ENCODE measurements at regions not wholly inside any gene's neighbourhood (a gene's known extent, or its start where the extent isn't known, plus 50 kb on each side); places are given as distances from the start of the nearest gene placed in this dataset.

DNA sequence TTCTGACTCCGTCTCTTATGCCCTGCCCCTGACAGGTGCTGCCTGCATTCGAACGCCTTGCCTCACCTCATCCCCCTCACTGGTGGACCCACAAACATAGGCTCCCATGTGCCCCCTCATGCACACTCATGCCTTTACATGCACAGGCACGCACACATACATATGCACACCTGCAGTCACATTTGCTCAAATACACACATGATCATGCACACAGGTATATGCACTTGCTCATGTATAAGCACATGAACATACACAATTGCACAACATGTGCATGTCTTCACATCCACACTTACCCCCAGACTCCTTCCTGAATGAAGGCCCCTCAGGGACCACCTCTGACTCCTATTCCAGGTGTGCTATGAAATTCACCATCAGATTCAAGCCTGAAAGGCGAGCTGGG is 506.9 kb downstream of the PTPRU start:
- BruUV-seq (replicated peaks): no TSS peak
- ATAC-seq (no peak), DNase-seq (ENCODE audit: low read depth, low spot score) (no peak)
- H3K4me3 ChIP-seq (replicated peaks in 1 of 2; ENCODE audit: low read depth in 1 of 2, low read length in 2 of 2): no peak overlapping the region
- H3K4me1 ChIP-seq (ENCODE audit: control insufficient read depth in 1 of 2, insufficient read depth in 2 of 2, low read length in 2 of 2): no peaks in the 10 kb centered on the region
- H3K9me2 ChIP-seq (ENCODE audit: insufficient read depth): no peaks in the 10 kb centered on the region
- no peak overlapping the region for H3K4me2 ChIP-seq (ENCODE audit: low read length)
- peaks cover 50% of the 10 kb centered on the region for H3K27me3 ChIP-seq (ENCODE audit: insufficient read depth, low read length)
- TF ChIP-seq YY1 (IDR thresholded peaks at IDR 0.05; ENCODE audit: extremely low read depth, insufficient replicate concordance, low read depth, low read length) (no peak), POLR2AphosphoS5 (IDR thresholded peaks at IDR 0.05; ENCODE audit: low read depth, low read length) (no peak), TCF7L2 (IDR thresholded peaks at IDR 0.05; ENCODE audit: borderline replicate concordance, extremely low read depth, insufficient read depth, insufficient read length) (no peak), EZH2 (IDR thresholded peaks at IDR 0.05) (no peak), CBX3 (IDR thresholded peaks at IDR 0.05; ENCODE audit: low read depth) (no peak), CEBPB (IDR thresholded peaks at IDR 0.05; ENCODE audit: low read depth) (no peak), RAD21 (IDR thresholded peaks at IDR 0.05; ENCODE audit: low read depth) (no peak), POLR2A (IDR thresholded peaks at IDR 0.05; ENCODE audit: borderline replicate concordance, extremely low read depth, insufficient read depth, insufficient read length) (no peak), SIN3A (IDR thresholded peaks at IDR 0.05; ENCODE audit: low read depth) (no peak), SP1 (IDR thresholded peaks at IDR 0.05; ENCODE audit: low read depth) (no peak), EZH2phosphoT487 (IDR thresholded peaks at IDR 0.05; ENCODE audit: borderline replicate concordance) (no peak), ELF1 (IDR thresholded peaks at IDR 0.05; ENCODE audit: borderline replicate concordance, low read depth) (no peak)
- TF ChIP-seq, protein P1, sequence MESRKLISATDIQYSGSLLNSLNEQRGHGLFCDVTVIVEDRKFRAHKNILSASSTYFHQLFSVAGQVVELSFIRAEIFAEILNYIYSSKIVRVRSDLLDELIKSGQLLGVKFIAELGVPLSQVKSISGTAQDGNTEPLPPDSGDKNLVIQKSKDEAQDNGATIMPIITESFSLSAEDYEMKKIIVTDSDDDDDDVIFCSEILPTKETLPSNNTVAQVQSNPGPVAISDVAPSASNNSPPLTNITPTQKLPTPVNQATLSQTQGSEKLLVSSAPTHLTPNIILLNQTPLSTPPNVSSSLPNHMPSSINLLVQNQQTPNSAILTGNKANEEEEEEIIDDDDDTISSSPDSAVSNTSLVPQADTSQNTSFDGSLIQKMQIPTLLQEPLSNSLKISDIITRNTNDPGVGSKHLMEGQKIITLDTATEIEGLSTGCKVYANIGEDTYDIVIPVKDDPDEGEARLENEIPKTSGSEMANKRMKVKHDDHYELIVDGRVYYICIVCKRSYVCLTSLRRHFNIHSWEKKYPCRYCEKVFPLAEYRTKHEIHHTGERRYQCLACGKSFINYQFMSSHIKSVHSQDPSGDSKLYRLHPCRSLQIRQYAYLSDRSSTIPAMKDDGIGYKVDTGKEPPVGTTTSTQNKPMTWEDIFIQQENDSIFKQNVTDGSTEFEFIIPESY (IDR thresholded peaks at IDR 0.05; ENCODE audit: extremely low read depth, insufficient replicate concordance, low read length): no peak
- TF ChIP-seq, protein P2, sequence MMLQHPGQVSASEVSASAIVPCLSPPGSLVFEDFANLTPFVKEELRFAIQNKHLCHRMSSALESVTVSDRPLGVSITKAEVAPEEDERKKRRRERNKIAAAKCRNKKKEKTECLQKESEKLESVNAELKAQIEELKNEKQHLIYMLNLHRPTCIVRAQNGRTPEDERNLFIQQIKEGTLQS (IDR thresholded peaks at IDR 0.05): no peak
- TF ChIP-seq, protein P3, sequence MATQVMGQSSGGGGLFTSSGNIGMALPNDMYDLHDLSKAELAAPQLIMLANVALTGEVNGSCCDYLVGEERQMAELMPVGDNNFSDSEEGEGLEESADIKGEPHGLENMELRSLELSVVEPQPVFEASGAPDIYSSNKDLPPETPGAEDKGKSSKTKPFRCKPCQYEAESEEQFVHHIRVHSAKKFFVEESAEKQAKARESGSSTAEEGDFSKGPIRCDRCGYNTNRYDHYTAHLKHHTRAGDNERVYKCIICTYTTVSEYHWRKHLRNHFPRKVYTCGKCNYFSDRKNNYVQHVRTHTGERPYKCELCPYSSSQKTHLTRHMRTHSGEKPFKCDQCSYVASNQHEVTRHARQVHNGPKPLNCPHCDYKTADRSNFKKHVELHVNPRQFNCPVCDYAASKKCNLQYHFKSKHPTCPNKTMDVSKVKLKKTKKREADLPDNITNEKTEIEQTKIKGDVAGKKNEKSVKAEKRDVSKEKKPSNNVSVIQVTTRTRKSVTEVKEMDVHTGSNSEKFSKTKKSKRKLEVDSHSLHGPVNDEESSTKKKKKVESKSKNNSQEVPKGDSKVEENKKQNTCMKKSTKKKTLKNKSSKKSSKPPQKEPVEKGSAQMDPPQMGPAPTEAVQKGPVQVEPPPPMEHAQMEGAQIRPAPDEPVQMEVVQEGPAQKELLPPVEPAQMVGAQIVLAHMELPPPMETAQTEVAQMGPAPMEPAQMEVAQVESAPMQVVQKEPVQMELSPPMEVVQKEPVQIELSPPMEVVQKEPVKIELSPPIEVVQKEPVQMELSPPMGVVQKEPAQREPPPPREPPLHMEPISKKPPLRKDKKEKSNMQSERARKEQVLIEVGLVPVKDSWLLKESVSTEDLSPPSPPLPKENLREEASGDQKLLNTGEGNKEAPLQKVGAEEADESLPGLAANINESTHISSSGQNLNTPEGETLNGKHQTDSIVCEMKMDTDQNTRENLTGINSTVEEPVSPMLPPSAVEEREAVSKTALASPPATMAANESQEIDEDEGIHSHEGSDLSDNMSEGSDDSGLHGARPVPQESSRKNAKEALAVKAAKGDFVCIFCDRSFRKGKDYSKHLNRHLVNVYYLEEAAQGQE (IDR thresholded peaks at IDR 0.05; ENCODE audit: low read depth): no peak
- ChIA-PET RAD21 (ENCODE audit: low non-redundant PET in 1 of 2, low total read pairs in 2 of 2, uncharacterized antibody in 2 of 2, unreplicated experiment in 2 of 2) (no interaction called here), CTCF (no interaction called here), POLR2A (no interaction called here)
- H2AFZ ChIP-seq (ENCODE audit: low read depth, low read length, poor library complexity, severe bottlenecking): no peak overlapping the region
- H3K27ac ChIP-seq (ENCODE audit: low read depth, low read length): no peak overlapping the region
- no peaks in the 10 kb centered on the region for H3K79me2 ChIP-seq (ENCODE audit: insufficient read depth, low read length)
- intact Hi-C loops (cut with micrococcal nuclease): no loop called here
- H3K9me3 ChIP-seq (ENCODE audit: control insufficient read depth in 1 of 2, insufficient read depth in 1 of 2, low read depth in 1 of 2, low read length in 2 of 2): no peaks in the 10 kb centered on the region
- H3K36me3 ChIP-seq (ENCODE audit: control insufficient read depth in 1 of 2, insufficient read depth in 2 of 2, low read length in 2 of 2): no peaks in the 10 kb centered on the region
- no peaks in the 10 kb centered on the region for H4K20me1 ChIP-seq (ENCODE audit: insufficient read depth)
- H3K9ac ChIP-seq (ENCODE audit: low read length): no peak overlapping the region

All from HCT116 (cell line).